PC-9 (cell line): ENCODE measurements at regions not wholly inside any gene's neighbourhood (a gene's known extent, or its start where the extent isn't known, plus 50 kb on each side); places are given as distances from the start of the nearest gene placed in this dataset.

ENCODE experiments used
- CTCF ChIP-seq: fragments of 200-600 bp; sonication (generic); conservative IDR thresholded peaks from 2 replicates; pipeline ENCODE4 v1.6.1; 2017; ENCODE audit warnings: mixed run types, antibody characterized with exemption, mild to moderate bottlenecking, moderate library complexity
- EZH2 ChIP-seq: fragments of 200-600 bp; sonication (generic); IDR thresholded peaks from 2 replicates; pipeline ENCODE4 v1.8.0; 2017; ENCODE audit warnings: antibody characterized with exemption, low read depth

- TF ChIP-seq CTCF = no peak
- no peak for TF ChIP-seq EZH2
Measured at GRCh38 chr1:17927952-17928351, 172.8 kb downstream of the ACTL8 start.
